Caco-2 (cell line): ENCODE measurements at regions not wholly inside any gene's neighbourhood (a gene's known extent, or its start where the extent isn't known, plus 50 kb on each side); places are given as distances from the start of the nearest gene placed in this dataset.

Experiments
- BruUV-seq: library from RNA; stranded (reverse); fragments of 400-500 nt; replicated peaks from 2 replicates; lab custom pipeline; 2021; lab: Mats Ljungman, UMichigan
- CTCF ChIA-PET: fragments of 300-600 bp; sonication (Branson Sonifier 250); formaldehyde crosslinking; loops from one replicate; lab custom pipeline; 2022; ENCODE audit warnings: antibody characterized with exemption; lab: Charles Lee
- POLR2A ChIA-PET: fragments of 300-600 bp; sonication (Branson Sonifier 250); formaldehyde crosslinking; loops from one replicate; lab custom pipeline; 2022; ENCODE audit warnings: antibody characterized with exemption; lab: Charles Lee
- DNase-seq, 2 experiments: peaks; one replicate each; pipeline versions ENCODE4 v3.0.0 to v3.0.0-alpha.2; 2020 to 2022
- H3K27me3 ChIP-seq: replicated peaks from 2 replicates; pipeline ENCODE4 v1.6.0; 2011; ENCODE audit warnings: low read length; ENCODE audit not compliant: control insufficient read depth, insufficient read depth
- H3K36me3 ChIP-seq: 2 replicates; pipeline ENCODE4 v1.5.1; 2011; ENCODE audit warnings: low read length; ENCODE audit not compliant: control insufficient read depth, insufficient read depth
- H3K4me1 ChIP-seq: fragments of 250-450 bp; sonication (Bioruptor Pico); 2 replicates; pipeline ENCODE4 v1.5.1; 2020; ENCODE audit warnings: mild to moderate bottlenecking
- H3K4me3 ChIP-seq: 2 replicates; pipeline ENCODE4 v1.5.1; 2011; ENCODE audit warnings: low read depth, mild to moderate bottlenecking, control low read depth, low read length
- H3K9me3 ChIP-seq: fragments of 250-450 bp; sonication (Bioruptor Pico); 2 replicates; pipeline ENCODE4 v1.5.1; 2020; ENCODE audit warnings: mild to moderate bottlenecking, moderate library complexity
- H3K27ac Mint-ChIP-seq: one replicate; pipeline ENCODE4 v1.8.0; 2022; ENCODE audit warnings: mixed read lengths; ENCODE audit not compliant: unreplicated experiment
- H3K27me3 Mint-ChIP-seq: one replicate; pipeline ENCODE4 v1.8.0; 2022; ENCODE audit warnings: mixed read lengths; ENCODE audit not compliant: insufficient read depth, unreplicated experiment
- H3K36me3 Mint-ChIP-seq: one replicate; pipeline ENCODE4 v1.8.0; 2022; ENCODE audit warnings: mild to moderate bottlenecking, mixed read lengths; ENCODE audit not compliant: insufficient read depth, unreplicated experiment
- H3K4me1 Mint-ChIP-seq: one replicate; pipeline ENCODE4 v1.8.0; 2022; ENCODE audit warnings: low read depth, mixed read lengths; ENCODE audit not compliant: unreplicated experiment
- H3K4me3 Mint-ChIP-seq: one replicate; pipeline ENCODE4 v1.8.0; 2022; ENCODE audit warnings: mild to moderate bottlenecking, moderate library complexity, mixed read lengths; ENCODE audit not compliant: unreplicated experiment
- H3K9me3 Mint-ChIP-seq: one replicate; pipeline ENCODE4 v1.8.0; 2022; ENCODE audit warnings: mixed read lengths; ENCODE audit not compliant: unreplicated experiment
- CTCF ChIP-seq, 2 experiments: fragments of 200-600 bp in 1 of 2; IDR thresholded peaks; 1 replicate in 1 of 2; 2 replicates in 1 of 2; pipeline versions ENCODE4 v1.5.1 to v1.8.0; 2011 to 2022; ENCODE audit warnings: antibody characterized with exemption in 1 of 2, control low read depth in 1 of 2, inconsistent platforms in 1 of 2, low read depth in 1 of 2, low read length in 1 of 2, mild to moderate bottlenecking in 1 of 2, moderate library complexity in 1 of 2; ENCODE audit not compliant: insufficient read depth in 1 of 2, severe bottlenecking in 1 of 2, unreplicated experiment in 1 of 2
- intact Hi-C: fragments of 100-400 bp; cut with micrococcal nuclease; formaldehyde crosslinking; loops from one replicate; pipeline ENCODE4 v1.10.0; 2022; ENCODE audit not compliant: unreplicated experiment

- Mint-ChIP-seq H3K4me1 (no peaks in the 10 kb centered on the region), H3K4me3 (no peak overlapping the region), H3K36me3 (no peaks in the 10 kb centered on the region), H3K9me3 (peaks cover 13% of the 10 kb centered on the region), H3K27ac (no peak overlapping the region), H3K27me3 (no peaks in the 10 kb centered on the region)
- ChIA-PET CTCF (no interaction called here), POLR2A (no interaction called here)
- DNase-seq: no peak
- BruUV-seq: no TSS peak
- Histone ChIP-seq H3K4me1 (no peaks in the 10 kb centered on the region), H3K4me3 (no peak overlapping the region), H3K36me3 (no peaks in the 10 kb centered on the region), H3K27me3 (no peaks in the 10 kb centered on the region), H3K9me3 (no peaks in the 10 kb centered on the region)
- intact Hi-C loops: no loop called here
- TF ChIP-seq CTCF (IDR thresholded peaks at IDR 0.05; ENCODE audit: insufficient read depth in 1 of 2, low read depth in 1 of 2, low read length in 1 of 2, severe bottlenecking in 1 of 2, unreplicated experiment in 1 of 2): no peak
These were observed 1097.8 kb upstream of the CDH18 start for GRCh38 chr5:21085791-21086190.

DNA sequence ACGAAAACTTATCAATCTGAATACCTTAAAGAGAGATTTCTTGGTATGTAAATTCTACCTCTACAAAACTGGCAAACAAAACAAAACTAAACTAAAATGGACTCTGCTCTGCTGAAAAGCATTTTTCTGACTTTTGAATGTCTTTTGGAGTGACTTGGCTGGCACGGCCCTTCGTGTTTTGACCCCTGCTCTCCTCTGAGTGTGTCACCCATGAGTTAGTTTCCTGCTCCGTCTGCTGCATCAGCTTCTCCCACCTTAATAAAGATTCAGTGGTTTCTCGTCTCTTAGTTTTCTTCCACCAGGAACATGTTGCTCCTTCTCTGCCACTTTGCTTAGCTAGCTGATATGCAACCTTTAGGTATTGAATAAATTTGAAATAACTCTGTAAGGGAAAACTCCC lies 1084.0 kb upstream of the CDH18 start:
- no peaks in the 10 kb centered on the region for H3K36me3 ChIP-seq
- ChIA-PET POLR2A (no interaction called here), CTCF (no interaction called here)
- H3K4me3 Mint-ChIP-seq: no peak overlapping the region
- H3K9me3 ChIP-seq: no peaks in the 10 kb centered on the region
- H3K27me3 Mint-ChIP-seq: no peaks in the 10 kb centered on the region
- no peaks in the 10 kb centered on the region for H3K4me1 Mint-ChIP-seq
- DNase-seq: no peak
- no peak overlapping the region for H3K27ac Mint-ChIP-seq
- intact Hi-C loops: no loop called here
- BruUV-seq: no TSS peak
- H3K27me3 ChIP-seq: no peaks in the 10 kb centered on the region
- H3K36me3 Mint-ChIP-seq: no peaks in the 10 kb centered on the region
- no peaks in the 10 kb centered on the region for H3K4me1 ChIP-seq
- H3K4me3 ChIP-seq: no peak overlapping the region
- no peak for TF ChIP-seq CTCF (IDR thresholded peaks at IDR 0.05; ENCODE audit: insufficient read depth in 1 of 2, low read depth in 1 of 2, low read length in 1 of 2, severe bottlenecking in 1 of 2, unreplicated experiment in 1 of 2)
- no peaks in the 10 kb centered on the region for H3K9me3 Mint-ChIP-seq

DNA sequence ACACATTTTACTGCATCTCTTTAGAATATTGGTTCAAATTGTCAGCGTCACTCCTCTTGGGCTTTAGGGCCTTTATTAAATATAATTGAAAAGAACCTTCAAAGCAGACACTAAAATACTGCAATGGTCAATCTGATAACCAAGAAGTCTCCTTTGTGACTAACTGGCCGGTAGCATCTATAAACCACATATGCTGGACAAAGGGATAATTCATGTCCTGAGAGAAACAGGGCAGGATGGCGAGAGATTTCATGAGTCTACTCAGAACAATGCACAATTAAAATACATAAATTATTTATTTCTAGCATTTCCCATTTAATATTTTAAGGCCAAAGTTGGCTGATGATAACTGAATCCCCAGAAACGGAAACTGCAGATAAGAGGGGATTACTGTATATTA lies 1083.4 kb upstream of the CDH18 start:
- H3K27ac Mint-ChIP-seq: no peak overlapping the region
- no peak overlapping the region for H3K4me3 ChIP-seq
- H3K36me3 ChIP-seq: no peaks in the 10 kb centered on the region
- TF ChIP-seq CTCF (IDR thresholded peaks at IDR 0.05; ENCODE audit: insufficient read depth in 1 of 2, low read depth in 1 of 2, low read length in 1 of 2, severe bottlenecking in 1 of 2, unreplicated experiment in 1 of 2): no peak
- H3K4me3 Mint-ChIP-seq: no peak overlapping the region
- no peak for DNase-seq
- CTCF ChIA-PET: no interaction called here
- no peaks in the 10 kb centered on the region for H3K36me3 Mint-ChIP-seq
- H3K27me3 Mint-ChIP-seq: no peaks in the 10 kb centered on the region
- no peaks in the 10 kb centered on the region for H3K4me1 Mint-ChIP-seq
- H3K27me3 ChIP-seq: no peaks in the 10 kb centered on the region
- no peaks in the 10 kb centered on the region for H3K9me3 Mint-ChIP-seq
- POLR2A ChIA-PET: no interaction called here
- intact Hi-C loops: no loop called here
- H3K9me3 ChIP-seq: no peaks in the 10 kb centered on the region
- no TSS peak for BruUV-seq
- H3K4me1 ChIP-seq: no peaks in the 10 kb centered on the region
